ENCODE measurements at regions not wholly inside any gene's neighbourhood (a gene's known extent, or its start where the extent isn't known, plus 50 kb on each side); places are given as distances from the start of the nearest gene placed in this dataset.

DNA sequence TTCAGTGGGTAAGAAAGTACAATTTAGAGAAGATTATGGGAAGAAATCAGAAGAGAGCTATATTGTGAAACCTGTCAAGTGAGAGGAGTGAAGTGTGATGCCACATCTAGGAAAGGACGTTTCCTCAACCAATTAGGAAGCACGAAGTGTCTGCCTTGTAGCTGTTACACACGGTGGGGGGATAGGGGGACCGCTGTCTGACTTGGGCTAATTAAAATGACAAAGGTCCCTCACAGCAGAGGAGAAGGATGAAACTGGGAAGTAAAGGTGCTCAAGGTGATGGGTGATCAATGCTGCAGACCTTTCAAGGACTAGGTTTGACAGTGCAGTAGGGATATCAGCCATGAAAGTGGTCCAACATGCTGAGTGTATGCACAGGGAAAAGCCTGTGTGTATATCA, 181.1 kb upstream of the PRSS16 start:
- TF ChIP-seq ZFX (IDR thresholded peaks at IDR 0.05): no peak
- TF ChIP-seq, protein P1, sequence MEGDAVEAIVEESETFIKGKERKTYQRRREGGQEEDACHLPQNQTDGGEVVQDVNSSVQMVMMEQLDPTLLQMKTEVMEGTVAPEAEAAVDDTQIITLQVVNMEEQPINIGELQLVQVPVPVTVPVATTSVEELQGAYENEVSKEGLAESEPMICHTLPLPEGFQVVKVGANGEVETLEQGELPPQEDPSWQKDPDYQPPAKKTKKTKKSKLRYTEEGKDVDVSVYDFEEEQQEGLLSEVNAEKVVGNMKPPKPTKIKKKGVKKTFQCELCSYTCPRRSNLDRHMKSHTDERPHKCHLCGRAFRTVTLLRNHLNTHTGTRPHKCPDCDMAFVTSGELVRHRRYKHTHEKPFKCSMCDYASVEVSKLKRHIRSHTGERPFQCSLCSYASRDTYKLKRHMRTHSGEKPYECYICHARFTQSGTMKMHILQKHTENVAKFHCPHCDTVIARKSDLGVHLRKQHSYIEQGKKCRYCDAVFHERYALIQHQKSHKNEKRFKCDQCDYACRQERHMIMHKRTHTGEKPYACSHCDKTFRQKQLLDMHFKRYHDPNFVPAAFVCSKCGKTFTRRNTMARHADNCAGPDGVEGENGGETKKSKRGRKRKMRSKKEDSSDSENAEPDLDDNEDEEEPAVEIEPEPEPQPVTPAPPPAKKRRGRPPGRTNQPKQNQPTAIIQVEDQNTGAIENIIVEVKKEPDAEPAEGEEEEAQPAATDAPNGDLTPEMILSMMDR (conservative IDR thresholded peaks at IDR 0.05): no peak
- no peak overlapping the region for H3K27ac ChIP-seq

GRCh38 chr6:27066802-27067201, 180.7 kb upstream of the PRSS16 start:
- H3K27ac ChIP-seq: no peak overlapping the region
- no peak for TF ChIP-seq ZFX (IDR thresholded peaks at IDR 0.05)
- TF ChIP-seq, protein P1 (conservative IDR thresholded peaks at IDR 0.05): no peak

- H3K27ac ChIP-seq: no peak overlapping the region
- TF ChIP-seq, protein P1 (conservative IDR thresholded peaks at IDR 0.05): no peak
- no peak for TF ChIP-seq ZFX (IDR thresholded peaks at IDR 0.05)
Observed at GRCh38 chr6:27073441-27073840, 174.1 kb upstream of the PRSS16 start.

GRCh38 chr6:27076116-27076515, 171.4 kb upstream of the PRSS16 start:
- TF ChIP-seq, protein P1 (conservative IDR thresholded peaks at IDR 0.05): no peak
- no peak for TF ChIP-seq ZFX (IDR thresholded peaks at IDR 0.05)
- H3K27ac ChIP-seq: no peak overlapping the region

- TF ChIP-seq, protein P1 (conservative IDR thresholded peaks at IDR 0.05): peak; percentile 86
- TF ChIP-seq ZFX (IDR thresholded peaks at IDR 0.05): no peak
- peak overlapping the region; percentile 44; the same call in 1 of the 2 replicates for H3K27ac ChIP-seq
Observed at GRCh38 chr6:27078734-27079357, 168.7 kb upstream of the PRSS16 start.

GRCh38 chr6:27081188-27081587, 166.3 kb upstream of the PRSS16 start:
- TF ChIP-seq ZFX (IDR thresholded peaks at IDR 0.05): no peak
- TF ChIP-seq, protein P1 (conservative IDR thresholded peaks at IDR 0.05): no peak
- H3K27ac ChIP-seq: no peak overlapping the region

DNA sequence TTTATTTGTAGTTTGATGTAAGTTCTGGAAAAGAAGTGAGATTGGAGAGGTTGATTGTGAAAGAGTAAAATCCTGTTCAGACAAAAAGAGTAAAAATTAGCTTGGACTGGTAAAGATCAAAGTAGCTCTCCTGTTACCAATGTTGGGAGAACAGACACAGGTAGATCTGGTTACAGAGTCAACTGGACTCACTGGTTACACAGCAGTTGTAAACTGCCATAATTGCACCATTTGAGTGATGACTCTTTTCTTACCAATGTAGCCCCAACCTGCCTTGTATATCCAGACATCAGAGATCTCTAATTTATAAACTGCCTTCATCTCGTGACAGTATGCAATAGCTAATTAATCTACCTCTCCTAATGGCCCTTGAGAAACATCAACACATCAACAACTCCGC, 165.6 kb upstream of the PRSS16 start:
- no peak overlapping the region for H3K27ac ChIP-seq
- no peak for TF ChIP-seq ZFX (IDR thresholded peaks at IDR 0.05)
- TF ChIP-seq, protein P1 (conservative IDR thresholded peaks at IDR 0.05): no peak

Data from C4-2B (cell line).